22Rv1 (cell line): ENCODE measurements at regions not wholly inside any gene's neighbourhood (a gene's known extent, or its start where the extent isn't known, plus 50 kb on each side); places are given as distances from the start of the nearest gene placed in this dataset.

Experiments
- ZFX ChIP-seq: fragments of 450-650 bp; IDR thresholded peaks from 2 replicates; pipeline ENCODE4 v1.6.1; 2017; ENCODE audit warnings: antibody characterized with exemption, borderline replicate concordance
- TF ChIP-seq, protein P1 (sequence below): fragments of 450-650 bp; IDR thresholded peaks from 2 replicates; pipeline ENCODE4 v1.5.1; 2017; ENCODE audit warnings: mild to moderate bottlenecking

DNA sequence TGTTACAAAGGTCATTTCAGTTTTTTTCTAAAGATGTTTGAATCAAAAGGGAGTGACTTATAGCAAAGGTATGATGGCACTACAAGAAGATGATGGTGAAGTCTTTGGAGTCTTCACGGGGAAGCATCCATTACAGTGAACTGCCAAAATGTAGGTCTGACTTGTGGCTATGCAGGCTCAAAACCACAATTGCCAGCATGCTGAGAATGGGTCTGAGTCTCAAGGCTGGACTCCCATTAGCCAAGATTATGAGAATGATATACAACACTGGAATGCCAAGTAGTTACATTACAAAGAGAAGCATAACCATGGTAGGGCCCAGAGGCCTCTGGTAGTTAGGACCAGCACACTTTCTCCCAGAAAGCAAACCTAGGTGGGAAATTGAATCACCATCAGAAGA lies 194.2 kb downstream of the MTHFS start:
- TF ChIP-seq ZFX: no peak
- TF ChIP-seq, protein P1, sequence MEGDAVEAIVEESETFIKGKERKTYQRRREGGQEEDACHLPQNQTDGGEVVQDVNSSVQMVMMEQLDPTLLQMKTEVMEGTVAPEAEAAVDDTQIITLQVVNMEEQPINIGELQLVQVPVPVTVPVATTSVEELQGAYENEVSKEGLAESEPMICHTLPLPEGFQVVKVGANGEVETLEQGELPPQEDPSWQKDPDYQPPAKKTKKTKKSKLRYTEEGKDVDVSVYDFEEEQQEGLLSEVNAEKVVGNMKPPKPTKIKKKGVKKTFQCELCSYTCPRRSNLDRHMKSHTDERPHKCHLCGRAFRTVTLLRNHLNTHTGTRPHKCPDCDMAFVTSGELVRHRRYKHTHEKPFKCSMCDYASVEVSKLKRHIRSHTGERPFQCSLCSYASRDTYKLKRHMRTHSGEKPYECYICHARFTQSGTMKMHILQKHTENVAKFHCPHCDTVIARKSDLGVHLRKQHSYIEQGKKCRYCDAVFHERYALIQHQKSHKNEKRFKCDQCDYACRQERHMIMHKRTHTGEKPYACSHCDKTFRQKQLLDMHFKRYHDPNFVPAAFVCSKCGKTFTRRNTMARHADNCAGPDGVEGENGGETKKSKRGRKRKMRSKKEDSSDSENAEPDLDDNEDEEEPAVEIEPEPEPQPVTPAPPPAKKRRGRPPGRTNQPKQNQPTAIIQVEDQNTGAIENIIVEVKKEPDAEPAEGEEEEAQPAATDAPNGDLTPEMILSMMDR: no peak
